ENCODE measurements at regions not wholly inside any gene's neighbourhood (a gene's known extent, or its start where the extent isn't known, plus 50 kb on each side); places are given as distances from the start of the nearest gene placed in this dataset.

- no peaks in the 10 kb centered on the region for H3K36me3 ChIP-seq (ENCODE audit: control insufficient read depth in 4 of 4, insufficient read depth in 3 of 4, low read depth in 1 of 4, low read length in 3 of 4)
- H3K27ac ChIP-seq (ENCODE audit: low read depth in 1 of 2, low read length in 2 of 2), result no peak overlapping the region
- no peaks in the 10 kb centered on the region for H3K27me3 ChIP-seq (ENCODE audit: control insufficient read depth in 4 of 4, insufficient read depth in 4 of 4, low read length in 3 of 4)
- WGBS, result 73% methylated on average over 8 of the region's 8 CpGs
- TF ChIP-seq RAD21 (IDR thresholded peaks at IDR 0.05) (no peak), CTCF (IDR thresholded peaks at IDR 0.05; ENCODE audit: low read depth, low read length, missing input control) (no peak), FOXA1 (IDR thresholded peaks at IDR 0.05) (no peak), RXRA (IDR thresholded peaks at IDR 0.05) (no peak), HNF4A (conservative IDR thresholded peaks at IDR 0.05) (no peak), NR2F2 (IDR thresholded peaks at IDR 0.05) (no peak), ZBTB33 (IDR thresholded peaks at IDR 0.05) (no peak), EGR1 (IDR thresholded peaks at IDR 0.05; ENCODE audit: low read depth in 2 of 2) (no peak), ATF3 (IDR thresholded peaks at IDR 0.05) (no peak), REST (IDR thresholded peaks at IDR 0.05) (no peak), JUND (IDR thresholded peaks at IDR 0.05) (no peak), FOXA2 (IDR thresholded peaks at IDR 0.05) (no peak), MAX (IDR thresholded peaks at IDR 0.05) (no peak), GABPA (IDR thresholded peaks at IDR 0.05 in 1 of 2, conservative IDR thresholded peaks at IDR 0.05 in 1 of 2) (no peak), YY1 (IDR thresholded peaks at IDR 0.05) (no peak), SP1 (IDR thresholded peaks at IDR 0.05) (no peak), HNF4G (IDR thresholded peaks at IDR 0.05) (no peak)
- no peaks in the 10 kb centered on the region for H3K9me3 ChIP-seq (ENCODE audit: control insufficient read depth in 4 of 4, low read length in 3 of 4)
- H3K9ac ChIP-seq (ENCODE audit: low read depth in 1 of 2, low read length in 2 of 2), result no peak overlapping the region
- no peak overlapping the region for H3K4me3 ChIP-seq (ENCODE audit: low read depth in 1 of 3, low read length in 3 of 3)
- peaks cover 0 to 2% (median 0%) of the 10 kb centered on the region in 4 donors for H3K4me1 ChIP-seq (ENCODE audit: control insufficient read depth in 4 of 4, insufficient read depth in 4 of 4, low read length in 3 of 4)
- DNase-seq (ENCODE audit: low spot score), result no peak
Observed at GRCh38 chr2:223416815-223417610, 185.1 kb downstream of the SCG2 start.

Measured in liver (tissue), 8 donors.